NCI-H2196 (cell line): ENCODE measurements at regions not wholly inside any gene's neighbourhood (a gene's known extent, or its start where the extent isn't known, plus 50 kb on each side); places are given as distances from the start of the nearest gene placed in this dataset.
"Not testable (repeated sequence)": the region's sequence is repeated elsewhere in the genome, so short reads cannot be mapped to it uniquely, and the experiment has no call there.

Source experiments
- DNase-seq: peaks from one replicate; lab custom pipeline; 2025; ENCODE audit not compliant: unreplicated experiment; lab: John Stamatoyannopoulos, UW

DNA sequence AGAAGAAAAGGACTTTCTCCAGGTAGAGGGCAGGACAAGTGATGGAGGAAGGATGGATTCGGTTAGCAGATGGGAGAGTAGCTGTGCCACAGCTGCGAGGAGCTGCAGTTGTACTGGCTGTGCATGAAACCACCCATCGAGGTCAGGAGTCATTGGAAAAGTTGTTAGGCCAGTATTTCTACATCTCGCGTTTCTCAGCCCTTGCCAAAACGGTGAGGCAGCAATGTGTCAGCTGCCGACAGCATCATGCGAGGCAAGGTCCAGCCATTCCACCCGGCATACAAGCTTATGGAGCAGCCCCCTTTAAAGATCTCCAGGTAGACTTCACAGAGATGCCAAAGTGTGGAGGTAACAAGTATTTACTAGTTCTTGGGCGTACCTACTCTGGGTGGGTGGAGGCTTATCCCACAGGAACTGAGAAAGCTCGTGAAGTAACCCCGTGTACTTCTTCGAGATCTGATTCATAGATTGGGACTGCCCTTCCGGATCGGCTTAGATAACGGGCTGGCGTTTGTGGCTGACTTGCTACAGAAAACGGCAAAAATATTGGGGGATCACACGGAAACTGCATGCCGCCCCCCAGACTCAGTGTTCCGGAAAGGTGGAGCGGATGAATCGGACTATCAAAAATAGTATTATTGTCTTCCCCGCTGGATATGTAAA is 105.0 kb upstream of the HMX1 start:
- DNase-seq: peak; percentile 17

DNA sequence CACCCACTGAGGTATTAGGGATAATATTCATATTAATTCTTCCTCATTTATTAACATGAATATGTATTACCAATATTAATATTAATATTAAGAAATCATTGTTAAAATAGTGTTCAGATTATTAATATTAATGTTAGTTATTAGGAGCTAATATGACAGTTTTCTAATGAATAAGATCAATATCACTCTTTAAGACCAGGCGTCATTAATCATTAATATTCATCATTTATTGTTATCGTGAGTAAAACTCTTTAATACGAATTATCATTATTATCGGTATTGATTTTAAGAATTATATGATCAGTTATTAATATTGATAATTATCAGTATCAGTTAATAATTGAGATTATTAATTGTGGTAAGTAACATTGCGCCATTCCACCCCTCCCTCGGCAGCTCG is 101.0 kb upstream of the HMX1 start:
- not testable (repeated sequence) for DNase-seq

DNA sequence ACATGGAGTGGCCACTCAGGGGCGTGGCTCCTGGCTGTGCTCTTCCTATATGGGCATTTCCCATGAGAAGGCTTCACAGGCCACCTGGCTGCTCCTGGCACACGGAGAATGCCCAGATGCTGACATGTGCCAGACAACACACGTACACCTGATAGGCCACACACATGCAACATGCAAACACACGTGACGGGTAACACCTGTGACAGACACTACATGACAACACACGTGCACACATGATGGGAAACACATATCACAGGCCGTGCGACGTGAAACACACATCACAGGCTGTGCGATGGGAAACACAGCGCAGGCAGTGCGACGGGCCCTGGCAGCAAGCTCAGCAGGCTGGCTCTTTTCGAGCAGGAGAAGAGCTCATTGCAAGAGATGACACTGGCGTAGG is 94.3 kb upstream of the HMX1 start:
- DNase-seq: not testable (repeated sequence)

GRCh38 chr4:8964201-8964788 is 92.7 kb upstream of the HMX1 start:
- DNase-seq: not testable (repeated sequence)

DNA sequence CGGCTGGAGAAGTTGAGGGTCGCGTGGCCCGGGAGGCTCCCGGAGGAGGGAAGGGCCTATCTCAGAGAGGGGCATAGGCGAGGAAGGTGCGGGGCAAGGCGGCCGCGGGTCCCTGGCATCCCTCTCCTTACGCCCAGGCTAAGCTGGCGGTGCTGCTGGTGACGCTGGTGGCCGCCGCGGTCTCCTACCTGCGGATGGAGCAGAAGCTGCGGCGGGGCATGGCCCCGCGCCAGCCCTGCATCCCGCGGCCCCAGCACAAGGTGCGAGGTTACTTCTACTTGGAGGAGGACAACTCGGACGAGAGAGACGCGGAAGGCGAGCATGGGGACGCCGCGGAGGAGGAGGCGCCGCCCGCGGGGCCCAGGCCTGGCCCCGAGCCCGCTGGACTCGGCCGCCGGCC is 91.9 kb upstream of the HMX1 start:
- not testable (repeated sequence) for DNase-seq

GRCh38 chr4:8961343-8961742 is 89.7 kb upstream of the HMX1 start:
- DNase-seq: peak; percentile 43

DNA sequence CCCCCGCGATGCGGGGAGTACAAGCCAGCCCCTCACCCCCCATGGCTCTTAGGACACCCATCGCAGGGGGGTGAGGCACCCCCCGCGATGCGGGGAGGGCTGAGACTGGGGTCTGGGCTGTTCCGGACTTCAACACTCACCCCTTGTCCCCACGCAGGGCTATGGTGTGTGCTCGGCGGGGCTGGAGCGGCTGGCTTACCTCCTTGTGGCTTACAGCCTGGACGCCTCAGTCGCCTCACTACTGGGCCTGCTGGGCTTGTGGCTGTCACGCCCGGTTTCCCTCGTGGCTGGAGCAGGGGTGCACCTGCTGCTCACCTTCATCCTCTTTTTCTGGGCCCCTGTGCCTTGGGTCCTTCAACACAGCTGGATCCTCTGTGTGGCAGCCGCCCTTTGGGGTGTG is 87.8 kb upstream of the HMX1 start:
- DNase-seq: not testable (repeated sequence)

DNA sequence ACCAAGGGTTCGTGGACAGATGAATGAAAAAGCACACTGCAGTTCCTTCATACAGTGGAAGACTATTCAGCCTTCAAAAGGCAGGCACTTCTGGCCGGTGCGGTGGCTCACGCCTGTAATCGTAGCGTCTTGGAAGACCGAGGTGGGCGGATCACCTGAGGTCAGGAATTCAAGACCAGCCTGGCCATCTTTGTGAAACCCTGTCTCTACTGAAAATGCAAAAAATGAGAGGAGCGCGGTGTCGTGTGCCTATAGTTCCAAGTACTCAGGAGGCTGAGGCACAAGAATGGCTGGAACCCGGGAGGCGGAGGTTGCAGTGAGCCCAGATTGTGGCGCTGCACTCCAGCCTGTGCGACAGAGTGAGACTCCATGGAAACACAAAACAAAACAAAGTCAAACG is 82.4 kb upstream of the HMX1 start:
- DNase-seq: not testable (repeated sequence)

GRCh38 chr4:8952791-8953190 is 81.2 kb upstream of the HMX1 start:
- DNase-seq: not testable (repeated sequence)

DNA sequence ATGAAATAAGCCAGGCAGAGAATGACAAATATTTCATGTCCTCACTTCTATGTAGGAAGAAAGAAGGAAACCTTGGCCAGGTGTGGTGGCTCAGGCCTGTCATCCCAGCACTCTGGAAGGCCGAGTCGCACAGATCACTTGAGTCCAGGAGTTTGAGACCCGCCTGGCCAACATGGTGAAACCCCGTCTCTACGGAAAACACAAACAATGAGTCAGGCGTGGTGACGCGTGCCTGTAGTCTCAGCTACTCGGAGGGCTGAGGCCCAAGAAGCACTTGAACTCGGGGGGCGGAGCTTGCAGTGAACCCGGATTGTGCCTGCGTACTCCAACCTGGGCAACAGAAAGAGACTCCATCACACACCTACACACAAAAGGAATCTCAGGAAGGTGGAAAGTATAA is 80.5 kb upstream of the HMX1 start:
- DNase-seq: not testable (repeated sequence)

- DNase-seq: not testable (repeated sequence)
Measured at GRCh38 chr4:8945506-8945905, 73.9 kb upstream of the HMX1 start.

DNA sequence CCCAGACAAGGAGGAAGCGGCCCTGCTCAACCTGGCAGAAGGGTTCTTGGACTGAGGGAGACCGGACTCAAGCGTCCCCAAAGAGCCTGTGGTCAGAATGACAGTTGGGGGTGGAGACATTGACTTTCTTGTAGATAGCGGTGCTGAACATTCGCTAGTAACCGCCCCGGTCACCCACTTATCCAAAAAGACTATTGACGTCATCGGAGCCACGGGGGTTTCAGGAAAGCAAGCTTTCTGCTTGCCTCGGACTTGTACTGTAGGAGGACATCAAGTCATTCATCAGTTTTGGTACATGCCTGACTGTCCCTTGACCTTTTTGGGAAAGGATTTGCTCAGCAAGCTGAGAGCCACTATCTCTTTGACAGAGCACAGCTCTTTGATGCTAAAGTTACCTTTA is 71.7 kb upstream of the HMX1 start:
- not testable (repeated sequence) for DNase-seq

DNA sequence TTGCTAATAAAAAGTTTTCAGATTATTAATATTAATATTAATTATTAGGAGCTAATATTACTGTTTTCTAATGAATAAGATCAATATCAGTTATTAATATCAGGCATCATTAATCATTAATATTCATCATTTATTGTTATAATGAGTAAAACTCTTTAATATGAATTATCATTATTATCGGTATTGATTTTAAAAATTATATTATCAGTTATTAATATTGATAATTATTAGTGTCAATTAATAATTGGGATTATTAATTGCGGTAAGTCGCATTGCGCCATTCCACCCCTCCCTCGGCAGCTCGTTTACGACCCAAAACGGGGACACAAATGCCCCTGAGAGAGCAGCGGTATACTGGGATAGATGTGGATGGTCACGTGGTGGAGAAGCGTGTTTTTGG is 70.4 kb upstream of the HMX1 start:
- DNase-seq: not testable (repeated sequence)

DNA sequence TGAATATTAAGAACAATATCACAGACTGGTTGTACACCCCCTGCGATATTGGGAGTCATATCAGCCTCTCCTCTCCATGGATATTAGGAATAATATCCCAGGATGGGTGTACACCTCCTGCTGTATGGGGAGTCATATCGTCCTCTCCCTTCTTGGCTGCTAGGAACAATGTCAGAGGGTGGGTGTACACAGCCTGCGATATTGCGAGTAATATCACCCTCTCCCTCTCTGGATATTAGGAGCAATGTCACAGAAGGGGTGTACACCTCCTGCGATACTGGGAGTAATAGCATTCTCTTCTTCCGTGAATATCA is 69.8 kb upstream of the HMX1 start:
- not testable (repeated sequence) for DNase-seq

DNA sequence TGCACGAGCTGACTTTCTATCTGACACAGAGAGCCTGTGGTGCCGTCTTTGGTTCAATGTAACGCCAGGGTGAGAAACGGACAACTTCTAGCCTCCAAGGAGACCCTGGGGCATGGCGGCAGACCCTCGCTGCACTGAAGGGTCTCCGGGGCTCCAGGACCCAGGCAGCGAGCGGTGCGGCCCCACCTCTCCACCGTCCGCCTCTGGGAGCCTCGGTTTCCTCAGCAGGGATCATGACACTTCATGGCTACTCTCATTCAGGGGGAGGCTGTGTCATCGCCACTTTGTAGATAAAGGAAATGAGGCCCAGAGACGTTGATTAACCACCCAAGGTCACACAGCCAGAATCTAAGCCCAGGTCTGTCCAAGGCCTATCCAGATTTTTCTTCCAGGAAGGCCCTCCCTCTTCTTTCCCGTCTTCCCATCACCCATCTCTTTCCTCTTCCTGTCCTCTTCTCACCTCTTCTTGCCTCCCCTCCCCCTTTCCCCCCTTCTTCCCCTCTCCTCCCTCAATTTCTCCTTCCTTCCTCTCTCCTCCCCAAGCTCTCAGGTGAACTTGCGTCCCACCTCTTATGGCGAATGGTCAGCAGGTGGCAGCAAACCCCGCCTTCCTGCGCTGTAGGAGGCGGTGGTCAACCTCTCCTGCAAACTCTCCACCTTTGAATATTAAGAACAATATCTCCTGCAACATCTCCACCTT is 69.3 kb upstream of the HMX1 start:
- peak; percentile 10 for DNase-seq

GRCh38 chr4:8939840-8940742 is 68.5 kb upstream of the HMX1 start:
- DNase-seq: no peak

- no peak for DNase-seq
Measured at GRCh38 chr4:8939160-8939839, 67.7 kb upstream of the HMX1 start.

- no peak for DNase-seq
Measured at GRCh38 chr4:8938623-8939022, 67.0 kb upstream of the HMX1 start.

- no peak for DNase-seq
Measured at GRCh38 chr4:8938137-8938536, 66.5 kb upstream of the HMX1 start.

GRCh38 chr4:8932884-8933283 is 61.2 kb upstream of the HMX1 start:
- DNase-seq: no peak

DNA sequence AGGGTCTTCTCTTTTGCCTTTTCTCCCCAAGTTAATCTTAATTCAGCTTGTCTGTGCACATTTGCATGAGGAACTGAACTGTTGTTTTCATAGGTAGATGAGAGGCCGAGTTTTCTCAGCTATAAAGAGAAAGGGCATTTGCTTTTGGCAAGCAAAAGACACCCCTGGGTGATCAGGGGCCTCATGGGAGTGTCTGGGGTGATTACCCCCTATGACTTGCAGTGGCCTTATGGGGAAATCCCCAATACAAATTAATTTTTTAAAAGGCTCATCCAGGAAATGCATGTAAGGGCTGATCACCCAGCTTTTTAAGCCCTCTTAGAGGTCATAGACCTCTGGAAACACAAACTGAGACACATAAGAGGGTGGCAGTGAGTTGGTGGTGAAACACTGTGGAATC is 56.4 kb upstream of the HMX1 start:
- no peak for DNase-seq
